Aorta (tissue), 5 donors: ENCODE measurements at regions not wholly inside any gene's neighbourhood (a gene's known extent, or its start where the extent isn't known, plus 50 kb on each side); places are given as distances from the start of the nearest gene placed in this dataset.

ENCODE experiments used
- ATAC-seq: fragments of 200-7000 bp; cut with Tn5 transposase; one replicate; pipeline ENCODE4 v1.9.1; 2022; ENCODE audit warnings: moderate library complexity; ENCODE audit not compliant: low FRiP score
- DNase-seq, 2 donors: peaks; one replicate each; pipeline ENCODE4 v3.0.0-alpha.2; 2020
- H3K27ac ChIP-seq, 2 donors: one replicate each; pipeline ENCODE4 v1.5.1; 2013; ENCODE audit warnings: low read length in 2 of 2, mild to moderate bottlenecking in 2 of 2, moderate library complexity in 2 of 2, control low read depth in 1 of 2, inconsistent platforms in 1 of 2, low read depth in 1 of 2
- H3K27me3 ChIP-seq, 2 donors: one replicate each; pipeline ENCODE4 v1.6.1; 2013; ENCODE audit warnings: control low read depth in 1 of 2, low read length in 1 of 2, mild to moderate bottlenecking in 1 of 2, moderate library complexity in 1 of 2; ENCODE audit not compliant: insufficient read depth in 2 of 2, control insufficient read depth in 1 of 2
- H3K36me3 ChIP-seq, 2 donors: one replicate each; pipeline ENCODE4 v1.6.1; 2013; ENCODE audit warnings: control low read depth in 1 of 2, low read length in 1 of 2, mild to moderate bottlenecking in 1 of 2; ENCODE audit not compliant: insufficient read depth in 2 of 2, control insufficient read depth in 1 of 2
- H3K4me1 ChIP-seq, 2 donors: one replicate each; pipeline ENCODE4 v1.6.1; 2013; ENCODE audit warnings: low read length in 2 of 2, control low read depth in 1 of 2, mild to moderate bottlenecking in 1 of 2, moderate library complexity in 1 of 2; ENCODE audit not compliant: insufficient read depth in 2 of 2, control insufficient read depth in 1 of 2
- H3K4me3 ChIP-seq, 2 donors: one replicate each; pipeline ENCODE4 v1.5.1; 2013; ENCODE audit warnings: low read length in 2 of 2, control low read depth in 1 of 2, mild to moderate bottlenecking in 1 of 2
- H3K9me3 ChIP-seq: one replicate; pipeline ENCODE4 v1.6.1; 2013; ENCODE audit warnings: mild to moderate bottlenecking, low read length; ENCODE audit not compliant: control insufficient read depth
- WGBS, 2 donors: extraction: QIAGEN DNeasy Blood & Tissue Kit; methylation state at CpG; one replicate each; pipeline ENCODE4 v1.1.7; 2013; 5-methylcytosine and 5-hydroxymethylcytosine counted together
- intact Hi-C, 2 donors: fragments of 100-400 bp; cut with DNase I; formaldehyde crosslinking; loops; one replicate each; pipeline versions ENCODE4 v1.14.2 to v1.15.0; 2022
- donor health status: healthy with polysubstance abuse.
- donor health status: Bipolar disorder and iron deficiency.
- donor health status: DM: no; HTN: no; CAD: no.
- donor health status: DM: no; HTN: no; CAD: no.
- donor health status: DM: yes; HTN: yes; CAD: no.

- no peaks in the 10 kb centered on the region for H3K27me3 ChIP-seq
- no peaks in the 10 kb centered on the region for H3K36me3 ChIP-seq
- DNase-seq: no peak
- no peak overlapping the region for H3K4me3 ChIP-seq
- H3K9me3 ChIP-seq: no peaks in the 10 kb centered on the region
- ATAC-seq: no peak
- WGBS, 2 donors: 81 to 83% methylated on average over 6 of the region's 6 CpGs
- intact Hi-C loops: no loop called here
- H3K4me1 ChIP-seq: no peaks in the 10 kb centered on the region
- no peak overlapping the region for H3K27ac ChIP-seq
Observed at GRCh38 chr2:103165836-103166235, 404.0 kb downstream of the TMEM182 start.

GRCh38 chr2:103166456-103167324, 404.9 kb downstream of the TMEM182 start:
- ATAC-seq (no peak), DNase-seq (no peak)
- intact Hi-C loops: no loop called here
- Histone ChIP-seq H3K27me3 (no peaks in the 10 kb centered on the region), H3K36me3 (no peaks in the 10 kb centered on the region), H3K4me3 (no peak overlapping the region), H3K9me3 (no peaks in the 10 kb centered on the region), H3K27ac (no peak overlapping the region), H3K4me1 (no peaks in the 10 kb centered on the region)
- WGBS, 2 donors: 79 to 86% methylated on average over 12 of the region's 12 CpGs

GRCh38 chr2:103167599-103167998, 405.8 kb downstream of the TMEM182 start:
- Histone ChIP-seq H3K36me3 (no peaks in the 10 kb centered on the region), H3K27me3 (no peaks in the 10 kb centered on the region), H3K9me3 (no peaks in the 10 kb centered on the region), H3K4me1 (no peaks in the 10 kb centered on the region), H3K27ac (no peak overlapping the region), H3K4me3 (no peak overlapping the region)
- DNase-seq (no peak), ATAC-seq (no peak)
- 94 to 95% methylated on average over 9 of the region's 9 CpGs for WGBS, 2 donors
- intact Hi-C loops: no loop called here

GRCh38 chr2:103169861-103170260, 408.0 kb downstream of the TMEM182 start:
- H3K4me3 ChIP-seq: no peak overlapping the region
- no peaks in the 10 kb centered on the region for H3K27me3 ChIP-seq
- H3K4me1 ChIP-seq: no peaks in the 10 kb centered on the region
- H3K9me3 ChIP-seq: no peaks in the 10 kb centered on the region
- no peak overlapping the region for H3K27ac ChIP-seq
- no peak for DNase-seq
- intact Hi-C loops: no loop called here
- no peaks in the 10 kb centered on the region for H3K36me3 ChIP-seq
- ATAC-seq: no peak

GRCh38 chr2:103172821-103173220, 411.0 kb downstream of the TMEM182 start:
- no peaks in the 10 kb centered on the region for H3K4me1 ChIP-seq
- no peaks in the 10 kb centered on the region for H3K36me3 ChIP-seq
- intact Hi-C loops: no loop called here
- no peaks in the 10 kb centered on the region for H3K27me3 ChIP-seq
- 85 to 91% methylated on average over 2 of the region's 2 CpGs for WGBS, 2 donors
- H3K27ac ChIP-seq: no peak overlapping the region
- H3K9me3 ChIP-seq: no peaks in the 10 kb centered on the region
- no peak for DNase-seq
- H3K4me3 ChIP-seq: no peak overlapping the region
- ATAC-seq: no peak

GRCh38 chr2:103174711-103175110, 412.9 kb downstream of the TMEM182 start:
- ATAC-seq (no peak), DNase-seq (no peak)
- WGBS, 2 donors: 82 to 85% methylated on average over 2 of the region's 2 CpGs
- H3K4me3 ChIP-seq: no peak overlapping the region
- no peaks in the 10 kb centered on the region for H3K9me3 ChIP-seq
- H3K36me3 ChIP-seq: no peaks in the 10 kb centered on the region
- intact Hi-C loops: no loop called here
- no peaks in the 10 kb centered on the region for H3K4me1 ChIP-seq
- H3K27ac ChIP-seq: no peak overlapping the region
- H3K27me3 ChIP-seq: no peaks in the 10 kb centered on the region

- intact Hi-C loops: no loop called here
- WGBS, 2 donors: 85 to 88% methylated on average over 15 of the region's 15 CpGs
- Histone ChIP-seq H3K4me3 (no peak overlapping the region), H3K36me3 (no peaks in the 10 kb centered on the region), H3K9me3 (no peaks in the 10 kb centered on the region), H3K4me1 (no peaks in the 10 kb centered on the region), H3K27ac (no peak overlapping the region), H3K27me3 (no peaks in the 10 kb centered on the region)
- DNase-seq (no peak), ATAC-seq (no peak)
Observed at GRCh38 chr2:103176294-103176915, 414.6 kb downstream of the TMEM182 start.

- no peaks in the 10 kb centered on the region for H3K4me1 ChIP-seq
- no peak overlapping the region for H3K4me3 ChIP-seq
- no peaks in the 10 kb centered on the region for H3K9me3 ChIP-seq
- DNase-seq: no peak
- H3K27me3 ChIP-seq: no peaks in the 10 kb centered on the region
- intact Hi-C loops: no loop called here
- no peaks in the 10 kb centered on the region for H3K36me3 ChIP-seq
- no peak overlapping the region for H3K27ac ChIP-seq
- no peak for ATAC-seq
- WGBS, 2 donors: 49 to 60% methylated on average over 3 of the region's 3 CpGs
Observed at GRCh38 chr2:103179798-103180197, 418.0 kb downstream of the TMEM182 start.

- Histone ChIP-seq H3K27ac (no peak overlapping the region), H3K4me3 (no peak overlapping the region), H3K27me3 (no peaks in the 10 kb centered on the region), H3K9me3 (no peaks in the 10 kb centered on the region), H3K36me3 (no peaks in the 10 kb centered on the region), H3K4me1 (no peaks in the 10 kb centered on the region)
- no peak for ATAC-seq
- WGBS, 2 donors: 87 to 93% methylated on average over 1 of the region's 1 CpG
- DNase-seq: no peak
- intact Hi-C loops: no loop called here
Observed at GRCh38 chr2:103183061-103183460, 421.2 kb downstream of the TMEM182 start.
